HFFc6 (cell line): ENCODE measurements at regions not wholly inside any gene's neighbourhood (a gene's known extent, or its start where the extent isn't known, plus 50 kb on each side); places are given as distances from the start of the nearest gene placed in this dataset.

Experiments
- DNase-seq: peaks from one replicate; pipeline ENCODE4 v3.0.0-alpha.2; 2018
- H3K27ac Mint-ChIP-seq: 2 replicates; pipeline ENCODE4 v1.8.0; 2020; ENCODE audit warnings: mild to moderate bottlenecking, mixed read lengths
- H3K27me3 Mint-ChIP-seq: 2 replicates; pipeline ENCODE4 v1.8.0; 2021; ENCODE audit warnings: mild to moderate bottlenecking, moderate library complexity, mixed read lengths; ENCODE audit not compliant: insufficient read depth
- H3K36me3 Mint-ChIP-seq: 2 replicates; pipeline ENCODE4 v1.8.0; 2021; ENCODE audit warnings: low read depth, mixed read lengths
- H3K4me1 Mint-ChIP-seq: 2 replicates; pipeline ENCODE4 v1.8.0; 2020; ENCODE audit warnings: low read depth, mixed read lengths
- H3K4me3 Mint-ChIP-seq: 2 replicates; pipeline ENCODE4 v1.8.0; 2020; ENCODE audit warnings: mild to moderate bottlenecking, moderate library complexity, mixed read lengths
- H3K9me3 Mint-ChIP-seq: 2 replicates; pipeline ENCODE4 v1.8.0; 2020; ENCODE audit warnings: mild to moderate bottlenecking, mixed read lengths
- CTCF ChIP-seq: fragments of 200-600 bp; sonication (generic); IDR thresholded peaks from 2 replicates; pipeline ENCODE4 v1.5.0; 2021; ENCODE audit warnings: antibody characterized with exemption, mild to moderate bottlenecking

- H3K9me3 Mint-ChIP-seq, result no peaks in the 10 kb centered on the region
- no peaks in the 10 kb centered on the region for H3K36me3 Mint-ChIP-seq
- TF ChIP-seq CTCF, result no peak
- no peaks in the 10 kb centered on the region; the same call in 1 of the 2 replicates for H3K27me3 Mint-ChIP-seq
- peaks cover 32% of the 10 kb centered on the region for H3K4me1 Mint-ChIP-seq
- H3K27ac Mint-ChIP-seq, result no peak overlapping the region; the same call in 1 of the 2 replicates
- H3K4me3 Mint-ChIP-seq, result no peak overlapping the region
- DNase-seq, result peak; percentile 24
Observed at GRCh38 chr2:215590010-215590745, 154.3 kb upstream of the FN1 start.

- DNase-seq, result no peak
- no peak for TF ChIP-seq CTCF
- H3K4me1 Mint-ChIP-seq, result peaks cover 21% of the 10 kb centered on the region
- H3K27ac Mint-ChIP-seq, result no peak overlapping the region
- H3K27me3 Mint-ChIP-seq, result no peaks in the 10 kb centered on the region; the same call in 1 of the 2 replicates
- H3K4me3 Mint-ChIP-seq, result no peak overlapping the region
- H3K9me3 Mint-ChIP-seq, result no peaks in the 10 kb centered on the region
- H3K36me3 Mint-ChIP-seq, result no peaks in the 10 kb centered on the region
Observed at GRCh38 chr2:215583881-215584280, 148.0 kb upstream of the FN1 start.

GRCh38 chr2:215579809-215580208 is 143.9 kb upstream of the FN1 start:
- H3K27me3 Mint-ChIP-seq, result no peaks in the 10 kb centered on the region
- peaks cover 39% of the 10 kb centered on the region for H3K4me1 Mint-ChIP-seq
- H3K27ac Mint-ChIP-seq, result peak overlapping the region; percentile 76
- no peaks in the 10 kb centered on the region for H3K36me3 Mint-ChIP-seq
- peak overlapping the region; percentile 51 for H3K4me3 Mint-ChIP-seq
- DNase-seq, result peak; percentile 74
- no peak for TF ChIP-seq CTCF
- no peaks in the 10 kb centered on the region for H3K9me3 Mint-ChIP-seq

- Mint-ChIP-seq H3K4me3 (no peak overlapping the region), H3K36me3 (no peaks in the 10 kb centered on the region), H3K4me1 (peaks cover 39% of the 10 kb centered on the region), H3K27me3 (no peaks in the 10 kb centered on the region), H3K9me3 (no peaks in the 10 kb centered on the region), H3K27ac (no peak overlapping the region)
- DNase-seq, result peak; percentile 19
- TF ChIP-seq CTCF, result no peak
Observed at GRCh38 chr2:215577356-215577755, 141.5 kb upstream of the FN1 start.

GRCh38 chr2:215576572-215576971 is 140.7 kb upstream of the FN1 start:
- H3K27me3 Mint-ChIP-seq, result no peaks in the 10 kb centered on the region
- H3K36me3 Mint-ChIP-seq, result no peaks in the 10 kb centered on the region
- no peaks in the 10 kb centered on the region for H3K9me3 Mint-ChIP-seq
- no peak for TF ChIP-seq CTCF
- no peak overlapping the region for H3K4me3 Mint-ChIP-seq
- H3K27ac Mint-ChIP-seq, result no peak overlapping the region
- no peak for DNase-seq
- peaks cover 39% of the 10 kb centered on the region for H3K4me1 Mint-ChIP-seq
